ENCODE measurements at regions not wholly inside any gene's neighbourhood (a gene's known extent, or its start where the extent isn't known, plus 50 kb on each side); places are given as distances from the start of the nearest gene placed in this dataset.
"Not testable (repeated sequence)": the region's sequence is repeated elsewhere in the genome, so short reads cannot be mapped to it uniquely, and the experiment has no call there.

- Mint-ChIP-seq H3K36me3 (ENCODE audit: low read depth) (no peaks in the 10 kb centered on the region), H3K4me3 (no peak overlapping the region), H3K9me3 (ENCODE audit: insufficient read depth) (peaks cover 26% of the 10 kb centered on the region), H3K27ac (no peak overlapping the region), H3K4me1 (ENCODE audit: low read depth) (no peaks in the 10 kb centered on the region), H3K27me3 (ENCODE audit: low read depth) (no peaks in the 10 kb centered on the region)
- ChIA-PET POLR2A (no interaction called here), CTCF (no interaction called here)
- DNase-seq (no peak), ATAC-seq (no peak)
These were observed 796.3 kb upstream of the ANO3 start for GRCh38 chr11:25535467-25536272.

- Mint-ChIP-seq H3K4me3 (no peak overlapping the region), H3K36me3 (ENCODE audit: low read depth) (no peaks in the 10 kb centered on the region), H3K27me3 (ENCODE audit: low read depth) (no peaks in the 10 kb centered on the region), H3K9me3 (ENCODE audit: insufficient read depth) (peaks cover 26% of the 10 kb centered on the region), H3K27ac (no peak overlapping the region), H3K4me1 (ENCODE audit: low read depth) (no peaks in the 10 kb centered on the region)
- POLR2A ChIA-PET = no interaction called here
- DNase-seq = no peak
- ATAC-seq = no peak
- CTCF ChIA-PET = no interaction called here
These were observed 795.6 kb upstream of the ANO3 start for GRCh38 chr11:25536289-25536688.

- Mint-ChIP-seq H3K9me3 (ENCODE audit: insufficient read depth) (peaks cover 27% of the 10 kb centered on the region), H3K4me3 (no peak overlapping the region), H3K36me3 (ENCODE audit: low read depth) (no peaks in the 10 kb centered on the region), H3K4me1 (ENCODE audit: low read depth) (no peaks in the 10 kb centered on the region), H3K27me3 (ENCODE audit: low read depth) (no peaks in the 10 kb centered on the region), H3K27ac (no peak overlapping the region)
- CTCF ChIA-PET = no interaction called here
- POLR2A ChIA-PET = no interaction called here
- ATAC-seq (no peak), DNase-seq (no peak)
These were observed 794.5 kb upstream of the ANO3 start for GRCh38 chr11:25537393-25537792.

GRCh38 chr11:25547292-25547691 is 784.6 kb upstream of the ANO3 start:
- no peaks in the 10 kb centered on the region for H3K27me3 Mint-ChIP-seq (ENCODE audit: low read depth)
- H3K9me3 Mint-ChIP-seq (ENCODE audit: insufficient read depth) = peaks cover 22% of the 10 kb centered on the region
- ChIA-PET POLR2A (no interaction called here), CTCF (no interaction called here)
- no peak overlapping the region for H3K4me3 Mint-ChIP-seq
- H3K27ac Mint-ChIP-seq = no peak overlapping the region
- no peaks in the 10 kb centered on the region for H3K4me1 Mint-ChIP-seq (ENCODE audit: low read depth)
- no peak for DNase-seq
- no peaks in the 10 kb centered on the region for H3K36me3 Mint-ChIP-seq (ENCODE audit: low read depth)
- no peak for ATAC-seq

GRCh38 chr11:25562417-25562816 is 769.5 kb upstream of the ANO3 start:
- Mint-ChIP-seq H3K4me3 (no peak overlapping the region), H3K4me1 (ENCODE audit: low read depth) (no peaks in the 10 kb centered on the region), H3K9me3 (ENCODE audit: insufficient read depth) (peaks cover 5% of the 10 kb centered on the region), H3K36me3 (ENCODE audit: low read depth) (no peaks in the 10 kb centered on the region), H3K27me3 (ENCODE audit: low read depth) (no peaks in the 10 kb centered on the region), H3K27ac (no peak overlapping the region)
- ATAC-seq (no peak), DNase-seq (no peak)
- POLR2A ChIA-PET = no interaction called here
- CTCF ChIA-PET = no interaction called here

GRCh38 chr11:25565846-25566245 is 766.1 kb upstream of the ANO3 start:
- ChIA-PET CTCF (no interaction called here), POLR2A (no interaction called here)
- Mint-ChIP-seq H3K4me3 (no peak overlapping the region), H3K4me1 (ENCODE audit: low read depth) (no peaks in the 10 kb centered on the region), H3K36me3 (ENCODE audit: low read depth) (no peaks in the 10 kb centered on the region), H3K27ac (no peak overlapping the region), H3K9me3 (ENCODE audit: insufficient read depth) (peaks cover 5% of the 10 kb centered on the region), H3K27me3 (ENCODE audit: low read depth) (no peaks in the 10 kb centered on the region)
- DNase-seq (no peak), ATAC-seq (no peak)

GRCh38 chr11:25566298-25567200 is 765.4 kb upstream of the ANO3 start:
- DNase-seq (no peak), ATAC-seq (no peak)
- ChIA-PET CTCF (no interaction called here), POLR2A (no interaction called here)
- no peak overlapping the region for H3K27ac Mint-ChIP-seq
- no peaks in the 10 kb centered on the region for H3K27me3 Mint-ChIP-seq (ENCODE audit: low read depth)
- H3K4me1 Mint-ChIP-seq (ENCODE audit: low read depth) = no peaks in the 10 kb centered on the region
- H3K4me3 Mint-ChIP-seq = no peak overlapping the region
- peaks cover 6% of the 10 kb centered on the region for H3K9me3 Mint-ChIP-seq (ENCODE audit: insufficient read depth)
- H3K36me3 Mint-ChIP-seq (ENCODE audit: low read depth) = no peaks in the 10 kb centered on the region

GRCh38 chr11:25576320-25576719 is 755.6 kb upstream of the ANO3 start:
- ChIA-PET POLR2A (no interaction called here), CTCF (no interaction called here)
- Mint-ChIP-seq H3K9me3 (ENCODE audit: insufficient read depth) (peaks cover 13% of the 10 kb centered on the region), H3K27me3 (ENCODE audit: low read depth) (no peaks in the 10 kb centered on the region), H3K4me1 (ENCODE audit: low read depth) (no peaks in the 10 kb centered on the region), H3K27ac (no peak overlapping the region), H3K36me3 (ENCODE audit: low read depth) (no peaks in the 10 kb centered on the region), H3K4me3 (no peak overlapping the region)
- no peak for ATAC-seq
- DNase-seq = no peak

GRCh38 chr11:25579554-25579953 is 752.4 kb upstream of the ANO3 start:
- CTCF ChIA-PET; H3K27ac Mint-ChIP-seq; POLR2A ChIA-PET; H3K9me3 Mint-ChIP-seq (ENCODE audit: insufficient read depth); H3K36me3 Mint-ChIP-seq (ENCODE audit: low read depth); DNase-seq; H3K4me1 Mint-ChIP-seq (ENCODE audit: low read depth); H3K27me3 Mint-ChIP-seq (ENCODE audit: low read depth); ATAC-seq; H3K4me3 Mint-ChIP-seq: not testable (repeated sequence)

- peaks cover 7% of the 10 kb centered on the region for H3K9me3 Mint-ChIP-seq (ENCODE audit: insufficient read depth)
- H3K36me3 Mint-ChIP-seq (ENCODE audit: low read depth) = no peaks in the 10 kb centered on the region
- no peaks in the 10 kb centered on the region for H3K4me1 Mint-ChIP-seq (ENCODE audit: low read depth)
- DNase-seq (no peak), ATAC-seq (no peak)
- H3K27me3 Mint-ChIP-seq (ENCODE audit: low read depth) = no peaks in the 10 kb centered on the region
- H3K4me3 Mint-ChIP-seq = no peak overlapping the region
- ChIA-PET CTCF (no interaction called here), POLR2A (no interaction called here)
- no peak overlapping the region for H3K27ac Mint-ChIP-seq
These were observed 748.3 kb upstream of the ANO3 start for GRCh38 chr11:25583596-25583995.

- ChIA-PET POLR2A (no interaction called here), CTCF (no interaction called here)
- Mint-ChIP-seq H3K9me3 (ENCODE audit: insufficient read depth) (peaks cover 6% of the 10 kb centered on the region), H3K36me3 (ENCODE audit: low read depth) (no peaks in the 10 kb centered on the region), H3K4me1 (ENCODE audit: low read depth) (no peaks in the 10 kb centered on the region), H3K4me3 (no peak overlapping the region), H3K27me3 (ENCODE audit: low read depth) (no peaks in the 10 kb centered on the region), H3K27ac (no peak overlapping the region)
- ATAC-seq (no peak), DNase-seq (no peak)
These were observed 744.4 kb upstream of the ANO3 start for GRCh38 chr11:25587496-25587895.

- ATAC-seq (no peak), DNase-seq (no peak)
- ChIA-PET CTCF (no interaction called here), POLR2A (no interaction called here)
- Mint-ChIP-seq H3K36me3 (ENCODE audit: low read depth) (no peaks in the 10 kb centered on the region), H3K27me3 (ENCODE audit: low read depth) (no peaks in the 10 kb centered on the region), H3K27ac (no peak overlapping the region), H3K9me3 (ENCODE audit: insufficient read depth) (peaks cover 9% of the 10 kb centered on the region), H3K4me1 (ENCODE audit: low read depth) (no peaks in the 10 kb centered on the region), H3K4me3 (no peak overlapping the region)
These were observed 738.7 kb upstream of the ANO3 start for GRCh38 chr11:25593221-25593620.

Data from activated CD8-positive, alpha-beta T cell treated with anti-CD3 and anti-CD28 coated beads, Interleukin-2, amount 10 ng/mL, durations not matched to agents 7 days and 5 days (primary cell).